ENCODE measurements at regions not wholly inside any gene's neighbourhood (a gene's known extent, or its start where the extent isn't known, plus 50 kb on each side); places are given as distances from the start of the nearest gene placed in this dataset.

DNA sequence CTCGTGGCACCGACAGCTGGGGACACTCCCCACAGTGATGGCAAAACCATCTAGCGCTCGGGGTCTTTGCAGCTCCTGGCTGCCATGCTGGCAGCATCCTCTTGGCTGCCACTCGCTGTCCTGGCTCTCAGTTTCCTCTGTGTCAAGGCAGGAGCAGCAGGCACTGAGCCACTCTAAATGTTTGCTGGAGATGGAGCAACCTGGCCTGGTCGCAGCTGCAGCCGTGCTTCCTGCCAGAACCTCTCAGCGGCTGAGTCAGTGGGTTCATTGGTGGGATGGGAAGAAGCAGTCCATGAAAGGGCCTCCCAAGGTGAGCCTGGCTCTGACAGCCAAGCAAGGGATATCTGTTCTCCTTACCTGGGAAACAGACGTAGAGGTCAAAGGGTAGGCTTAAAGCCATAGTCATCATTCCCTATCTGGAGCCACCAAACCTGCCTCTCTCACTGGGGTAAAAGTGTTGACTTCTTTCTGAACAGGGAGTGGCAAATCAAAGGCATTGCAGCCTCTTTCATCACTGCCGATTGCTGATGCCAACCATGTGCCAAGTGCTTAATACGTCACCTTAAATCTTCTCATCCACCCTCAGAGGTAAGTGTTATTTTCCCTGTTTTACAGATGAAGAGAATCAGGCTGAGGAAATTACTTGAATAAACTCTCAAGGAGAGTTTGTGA is 304.8 kb upstream of the ZNF462 start:
- no peak for DNase-seq

DNA sequence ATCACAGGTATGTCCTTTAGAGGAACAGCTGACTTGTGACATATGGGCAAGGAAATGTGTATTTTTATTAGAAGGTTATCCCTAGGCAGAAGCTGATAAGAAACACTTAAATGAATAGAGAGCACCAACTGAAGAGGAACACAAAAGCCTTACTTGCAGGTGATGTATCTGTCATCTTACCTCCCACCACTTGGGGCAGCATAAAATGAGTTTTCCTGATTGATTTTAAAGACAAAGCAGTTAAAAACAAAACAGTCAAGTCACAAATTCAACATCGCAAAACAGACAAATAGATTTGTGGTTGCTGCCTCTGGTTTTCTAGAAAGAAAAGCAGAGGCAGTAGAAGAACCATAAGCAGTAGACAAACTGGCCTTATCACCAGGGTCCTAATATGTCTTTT is 302.4 kb upstream of the ZNF462 start:
- no peak for DNase-seq

DNA sequence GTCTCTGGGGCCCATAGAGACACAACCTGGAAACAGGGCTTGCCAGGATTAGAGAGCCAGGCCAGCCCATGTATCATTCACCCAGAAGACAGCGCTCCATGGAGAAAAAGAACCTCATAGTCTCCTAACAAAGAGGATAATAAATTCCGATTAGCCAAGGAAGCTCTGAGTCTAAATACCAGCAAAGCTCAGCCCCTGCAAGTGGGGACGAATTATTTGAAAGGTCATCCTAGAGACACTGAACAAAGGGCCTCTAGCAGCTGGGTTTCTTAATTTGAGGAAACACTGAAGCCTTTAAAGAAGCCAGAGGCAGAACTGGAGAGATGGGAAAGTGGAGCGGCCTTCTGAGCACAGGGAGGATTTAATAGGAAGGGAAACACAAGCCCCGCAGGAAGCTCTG is 287.1 kb upstream of the ZNF462 start:
- DNase-seq = no peak

DNA sequence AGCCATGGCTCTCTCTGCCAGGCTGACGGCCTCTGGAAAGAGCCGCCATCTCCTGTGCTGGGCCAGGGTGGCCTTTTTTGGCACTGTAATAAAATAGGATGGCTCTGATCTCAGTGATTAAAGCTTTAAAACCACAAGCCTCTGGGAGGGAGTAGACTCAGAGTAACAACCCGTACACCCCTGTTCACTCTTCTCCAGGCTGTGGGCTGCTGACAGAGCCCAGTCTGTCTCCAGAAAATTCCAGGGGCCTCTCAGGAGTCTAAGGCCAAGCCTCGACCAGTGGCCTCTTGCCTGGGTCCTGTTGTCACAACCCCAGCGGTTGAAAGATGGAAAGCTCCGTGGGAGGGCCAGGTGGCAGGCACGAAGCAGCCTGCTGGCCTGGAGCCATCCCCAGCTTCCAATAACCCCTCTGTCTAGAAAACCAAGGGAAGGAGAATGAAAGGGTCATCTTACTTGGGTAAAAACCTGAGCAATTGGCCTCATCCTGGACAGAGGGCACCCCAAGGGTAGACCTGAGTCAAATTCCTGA is 286.7 kb upstream of the ZNF462 start:
- no peak for DNase-seq

DNA sequence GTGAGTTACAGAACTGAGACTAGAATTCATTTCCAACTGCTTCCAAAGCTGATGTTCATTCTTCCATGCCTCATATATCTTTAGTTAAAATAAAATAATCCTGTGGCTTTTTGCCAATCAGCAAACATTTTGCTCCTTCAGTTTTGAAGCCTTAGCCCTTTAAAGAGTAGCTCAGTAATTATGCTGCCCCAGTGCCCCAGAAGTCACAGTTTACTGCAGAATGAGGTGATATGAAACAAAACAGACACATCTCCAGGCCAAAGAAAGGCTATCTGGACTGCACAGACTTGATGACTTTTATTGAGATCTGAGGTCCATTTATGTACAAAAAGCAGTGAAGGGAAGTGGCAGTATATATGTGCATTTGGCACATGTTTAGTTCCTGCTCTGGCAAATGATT is 285.8 kb upstream of the ZNF462 start:
- DNase-seq = no peak

DNA sequence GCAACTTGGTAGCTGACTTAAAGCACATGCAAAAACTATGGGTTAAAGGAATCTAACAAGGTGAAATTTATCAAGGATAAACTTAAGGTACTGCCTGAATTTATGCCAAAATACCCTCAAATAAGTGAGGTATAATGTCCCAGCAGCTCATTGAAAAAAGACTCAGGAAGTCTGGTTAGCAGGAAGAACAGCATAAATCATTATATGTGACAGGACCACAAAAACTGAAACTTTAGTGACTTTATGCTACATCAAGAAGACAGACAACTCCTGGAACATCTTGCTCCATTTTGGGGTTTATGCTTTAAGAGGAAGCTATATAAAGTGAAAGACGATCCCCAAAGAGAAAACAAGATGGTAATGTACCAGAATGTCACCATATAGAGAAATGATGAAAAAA is 282.4 kb upstream of the ZNF462 start:
- no peak for DNase-seq

DNA sequence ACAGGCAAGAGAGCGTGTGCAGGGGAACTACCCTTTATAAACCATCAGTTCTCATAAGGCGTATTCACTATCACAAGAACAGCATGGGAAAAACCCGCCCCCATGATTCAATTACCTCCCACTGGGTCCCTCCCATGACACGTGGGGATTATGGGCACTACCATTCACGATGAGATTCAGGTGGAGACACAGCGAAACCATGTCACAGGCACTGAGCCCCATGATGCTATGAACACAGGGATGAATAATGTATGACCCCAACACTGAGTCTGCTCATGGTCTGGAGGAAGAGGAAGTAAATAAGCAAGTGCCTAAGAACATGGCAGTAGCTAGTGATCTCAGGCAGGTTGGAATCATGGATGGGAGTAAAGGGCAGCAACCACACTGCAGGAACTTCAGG is 281.0 kb upstream of the ZNF462 start:
- DNase-seq = no peak

DNA sequence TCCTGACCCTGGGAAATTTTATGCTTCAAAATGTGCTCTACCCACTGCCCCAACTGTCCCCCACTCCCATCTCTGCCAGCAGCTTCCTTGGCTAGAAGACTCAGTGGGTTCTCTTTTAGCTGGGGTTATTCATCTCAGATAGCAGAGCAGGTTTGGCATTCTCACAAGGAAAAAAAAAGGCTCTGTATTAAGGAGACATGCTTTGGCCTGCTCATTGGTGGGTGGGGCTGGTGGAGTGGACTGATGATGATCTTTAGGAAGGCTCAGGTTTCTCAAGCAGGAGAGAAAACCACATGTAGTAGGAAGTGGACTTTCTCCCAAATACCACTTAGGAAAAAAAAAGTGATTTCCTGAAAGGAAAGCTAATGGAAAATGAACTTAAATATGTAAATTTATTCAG is 279.2 kb upstream of the ZNF462 start:
- no peak for DNase-seq

DNA sequence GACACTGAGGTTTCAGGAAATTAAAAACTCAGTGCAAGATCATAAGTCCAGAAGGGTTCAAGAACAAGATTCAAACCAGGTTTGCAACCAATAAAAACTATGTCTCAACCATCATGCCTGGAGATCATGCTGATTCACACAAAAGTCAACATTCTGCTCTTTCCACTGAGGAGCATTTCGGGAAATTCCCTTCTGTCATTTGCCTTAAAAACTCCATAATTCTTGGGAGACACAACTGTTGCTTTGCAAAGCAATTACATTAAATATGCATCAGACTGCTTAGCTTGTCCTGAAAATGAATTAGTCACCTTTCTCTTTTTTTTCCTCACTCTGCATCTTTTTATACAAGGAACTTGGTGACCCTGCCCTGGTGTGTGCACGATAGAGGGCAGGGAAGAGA is 275.9 kb upstream of the ZNF462 start:
- no peak for DNase-seq

DNA sequence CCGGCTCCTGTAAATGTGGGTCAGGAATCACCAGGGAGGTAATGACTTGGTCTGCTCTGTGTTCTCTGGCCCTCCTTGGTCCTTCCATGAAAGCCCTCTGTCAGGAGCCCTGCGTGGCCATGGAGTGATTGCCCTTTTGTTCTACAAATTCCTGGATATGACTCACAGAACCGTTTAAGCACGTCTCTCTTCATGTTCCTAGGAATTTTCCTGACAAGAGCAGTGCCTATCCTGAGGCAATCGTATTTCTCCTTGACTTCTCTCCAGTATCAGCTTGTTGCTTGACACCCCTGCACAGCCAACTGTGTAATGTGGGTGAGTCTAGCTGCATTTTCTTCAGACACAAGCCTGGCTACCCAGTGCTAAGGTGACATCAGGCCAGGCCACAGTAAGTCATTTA is 274.3 kb upstream of the ZNF462 start:
- DNase-seq = no peak

DNA sequence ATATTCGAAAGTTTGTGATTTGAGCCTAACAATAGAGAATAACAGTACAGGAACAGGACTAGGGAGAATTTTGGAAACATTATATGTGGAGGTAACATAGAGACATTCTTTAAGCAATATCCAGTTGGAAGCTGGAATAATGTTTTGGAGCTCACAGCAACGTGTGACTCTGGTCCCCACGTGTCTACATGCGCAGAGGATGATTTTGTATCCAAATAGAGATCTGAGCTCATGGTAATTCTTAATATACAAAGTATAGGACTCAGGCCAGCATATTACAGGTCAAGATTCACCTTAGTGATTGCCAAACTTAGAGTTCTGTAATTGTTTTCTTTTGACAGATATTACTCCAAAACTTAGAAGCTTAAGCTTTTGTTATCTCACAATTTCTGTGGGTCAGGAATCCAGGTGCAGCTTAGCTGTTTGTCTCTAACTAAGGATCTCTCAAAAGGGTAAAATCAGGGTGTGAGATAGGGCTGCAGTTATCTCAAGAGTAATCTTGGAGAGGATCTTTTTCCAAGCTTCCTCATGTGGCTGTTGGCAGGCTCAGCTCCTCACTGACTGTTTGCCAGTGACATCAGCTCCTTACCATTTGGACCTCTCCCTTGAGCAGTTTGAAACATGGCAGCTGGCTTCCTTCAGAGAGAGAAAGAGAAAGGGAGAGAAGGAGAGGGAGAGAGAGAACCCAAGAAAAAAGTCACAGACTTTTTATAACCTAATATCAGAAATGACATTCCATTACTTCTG is 272.0 kb upstream of the ZNF462 start:
- no peak for DNase-seq

DNA sequence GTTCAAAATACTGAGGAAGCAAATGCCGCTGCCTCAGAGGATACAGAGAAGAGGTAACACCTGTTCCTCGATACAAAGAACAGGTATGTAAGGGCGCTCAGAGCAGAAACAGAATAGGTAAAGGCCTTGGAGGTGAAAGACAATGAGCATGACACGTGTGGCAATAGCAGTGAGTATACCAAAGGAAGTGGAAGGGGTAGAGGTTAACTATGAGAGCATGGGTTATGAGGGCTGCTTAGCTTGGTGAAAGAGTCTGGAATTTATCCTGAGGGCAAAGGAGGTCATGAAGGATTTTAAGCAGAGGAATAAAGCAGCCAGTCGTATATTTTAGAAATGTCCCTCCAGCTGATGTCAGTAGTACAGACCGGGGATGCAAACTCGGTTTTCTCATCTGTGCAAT is 269.8 kb upstream of the ZNF462 start:
- DNase-seq = no peak

DNA sequence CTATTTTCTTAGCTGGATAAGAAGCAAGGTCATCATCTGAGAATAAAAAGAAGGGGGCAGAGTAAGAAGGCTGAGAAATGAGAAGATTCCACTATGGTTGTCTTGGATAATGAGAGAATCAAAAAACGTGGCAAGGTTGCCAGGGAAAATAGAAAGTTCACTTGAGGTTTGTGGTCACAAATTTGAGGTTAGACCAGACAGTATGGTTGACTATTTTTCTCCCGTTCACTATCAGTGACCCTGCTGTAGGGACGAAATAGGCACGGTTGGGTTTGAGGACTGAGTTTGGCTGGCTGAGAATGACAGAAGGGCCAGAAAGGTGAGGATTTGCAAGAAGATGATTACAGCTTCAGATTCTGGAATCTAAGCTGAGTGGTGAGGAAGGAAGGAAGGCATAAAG is 266.0 kb upstream of the ZNF462 start:
- no peak for DNase-seq

DNA sequence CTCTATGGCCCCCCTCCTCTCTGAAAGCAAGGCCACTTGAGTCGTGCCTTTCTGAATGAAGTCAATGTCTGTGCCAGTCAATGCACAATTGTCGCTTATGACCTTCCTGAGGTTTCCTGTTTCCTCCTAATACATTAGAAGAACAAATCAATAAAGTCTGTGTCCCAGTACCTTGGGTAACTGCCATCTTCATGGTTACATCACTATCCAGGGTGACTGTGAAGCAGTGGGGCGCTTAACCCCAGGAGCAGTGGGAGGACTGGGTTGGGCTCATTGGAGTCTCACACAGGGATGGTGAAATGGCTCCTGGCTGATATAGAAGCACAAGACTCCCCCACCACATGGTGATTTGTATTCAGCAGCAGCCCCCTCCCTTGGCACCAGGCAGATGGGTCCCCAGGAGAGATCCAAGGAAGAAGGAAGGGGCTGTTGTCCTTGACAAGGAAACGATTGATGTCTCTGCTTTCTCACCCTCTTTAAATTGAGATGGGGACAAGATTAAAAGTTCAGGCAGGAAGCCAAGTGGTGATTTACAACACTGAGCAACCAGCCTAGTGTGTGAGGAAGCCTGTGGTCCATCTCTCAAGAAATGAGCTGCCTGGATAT is 261.9 kb upstream of the ZNF462 start:
- no peak for DNase-seq

DNA sequence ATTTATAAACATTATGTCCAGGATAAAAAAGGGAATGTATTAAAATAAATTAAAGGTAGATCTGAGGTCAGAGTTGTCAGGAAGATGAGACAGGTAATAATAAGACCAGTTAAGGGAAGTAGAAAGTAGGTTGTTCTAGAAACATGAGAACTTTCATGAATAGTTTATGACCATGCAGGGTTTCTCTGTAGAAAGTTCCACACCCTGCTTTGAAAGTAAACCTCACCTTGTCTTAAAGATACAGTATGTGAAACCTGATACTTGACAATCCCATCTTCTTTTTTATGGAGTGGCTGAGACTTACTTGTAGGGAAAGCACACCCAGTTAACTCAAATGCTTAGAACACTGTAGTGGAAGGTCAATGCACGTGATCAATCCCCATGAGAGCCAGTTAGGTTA is 260.6 kb upstream of the ZNF462 start:
- DNase-seq = no peak

DNA sequence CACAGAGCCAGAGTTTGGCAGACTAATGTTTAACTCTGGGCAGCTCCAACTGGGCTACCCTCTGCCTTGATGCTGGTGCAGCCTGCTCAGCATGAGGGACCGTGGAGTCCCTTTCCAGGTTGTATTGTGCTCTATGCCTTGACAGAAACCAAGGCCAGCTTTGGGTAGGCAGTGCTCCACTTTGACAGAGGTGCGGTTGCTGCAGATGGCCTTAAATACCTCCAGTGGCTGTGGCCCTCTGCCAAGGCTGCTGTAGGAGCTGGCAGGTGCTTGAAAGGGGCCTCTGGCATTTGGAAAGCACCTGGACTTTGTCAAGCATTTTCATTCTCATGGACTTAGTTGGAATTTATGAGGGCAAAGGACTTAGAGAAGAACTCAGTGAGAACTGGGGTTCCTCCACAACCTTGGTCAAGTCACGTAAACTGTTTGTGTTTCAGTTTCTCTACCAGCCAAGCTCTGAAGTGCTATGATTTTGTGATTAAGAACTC is 249.7 kb upstream of the ZNF462 start:
- DNase-seq = no peak

DNA sequence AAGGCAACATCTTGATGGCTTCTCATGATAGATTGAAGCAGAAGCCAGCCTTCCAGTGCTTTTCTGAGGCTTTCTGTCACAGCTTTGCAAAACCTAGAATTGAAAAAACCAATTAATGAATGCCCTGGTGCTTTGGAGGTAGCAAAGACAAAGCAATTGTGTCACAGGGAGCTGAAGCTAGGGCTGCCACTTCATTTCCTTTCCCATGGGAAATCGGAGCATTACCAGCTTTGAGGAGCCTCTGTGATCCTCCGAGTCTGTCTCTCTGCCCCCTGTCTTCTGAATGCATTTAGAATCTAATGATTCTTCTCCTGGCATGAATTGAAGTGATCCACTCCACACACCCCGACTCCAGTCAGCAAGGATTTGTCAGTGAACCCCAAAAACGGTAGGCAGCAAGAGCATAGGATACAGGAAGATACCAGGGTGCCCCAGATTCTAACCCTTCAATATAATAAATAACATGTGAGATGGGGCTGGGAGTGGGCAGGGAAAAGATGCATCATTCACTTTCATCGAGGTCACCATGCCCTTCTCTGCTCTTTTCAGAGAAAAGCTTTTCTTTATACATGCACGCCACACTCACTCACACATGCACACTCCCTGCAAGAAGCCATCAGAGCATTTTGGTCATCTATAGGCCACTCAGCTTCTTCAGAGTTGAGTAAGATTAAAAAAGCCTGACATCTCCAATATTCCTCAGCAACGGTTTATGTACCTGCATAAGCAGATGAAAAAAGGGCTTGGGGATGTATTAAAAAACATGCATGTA is 247.7 kb upstream of the ZNF462 start:
- no peak for DNase-seq

DNA sequence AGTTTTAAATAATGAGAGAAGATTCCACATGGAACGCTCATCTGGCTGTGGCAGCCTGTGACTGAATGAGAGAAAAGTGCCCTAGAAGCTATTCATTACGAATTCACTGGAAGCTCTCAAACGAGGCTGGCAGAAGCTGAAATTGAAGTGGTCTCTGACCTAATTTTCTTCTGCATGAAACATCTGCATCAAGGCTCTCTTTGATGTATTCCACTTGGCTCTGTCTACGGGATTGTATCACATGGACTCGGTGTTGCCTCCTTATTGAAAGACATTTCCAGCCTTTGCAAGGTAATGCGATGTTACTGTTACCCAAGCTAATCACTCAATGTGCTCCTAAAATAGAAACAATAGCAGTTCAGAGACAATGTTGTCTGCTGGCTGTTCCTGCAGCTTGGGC is 246.9 kb upstream of the ZNF462 start:
- no peak for DNase-seq

DNA sequence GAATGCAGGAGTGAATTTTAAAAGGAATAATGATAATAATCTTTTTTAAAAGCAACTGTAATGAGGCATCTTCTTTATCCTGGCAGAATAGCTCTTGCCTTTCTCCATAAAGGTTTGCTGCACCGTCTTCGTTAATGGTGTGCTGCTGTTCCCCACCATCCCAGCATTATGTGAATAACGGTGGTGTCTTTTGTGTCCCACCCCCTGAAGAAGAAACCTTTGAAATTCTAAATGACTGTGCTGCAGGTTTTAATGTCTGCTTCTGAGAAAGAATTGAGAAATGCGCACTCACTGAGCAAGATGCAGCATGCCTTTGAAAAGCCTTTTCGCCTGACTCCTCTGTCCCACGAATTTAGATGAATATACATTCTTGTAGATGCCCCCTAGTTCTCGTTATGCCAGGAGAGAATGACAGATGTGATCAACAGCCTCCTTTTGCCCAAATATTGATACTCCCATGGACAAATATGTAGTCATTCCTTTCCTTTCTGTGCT is 246.1 kb upstream of the ZNF462 start:
- DNase-seq = no peak

DNA sequence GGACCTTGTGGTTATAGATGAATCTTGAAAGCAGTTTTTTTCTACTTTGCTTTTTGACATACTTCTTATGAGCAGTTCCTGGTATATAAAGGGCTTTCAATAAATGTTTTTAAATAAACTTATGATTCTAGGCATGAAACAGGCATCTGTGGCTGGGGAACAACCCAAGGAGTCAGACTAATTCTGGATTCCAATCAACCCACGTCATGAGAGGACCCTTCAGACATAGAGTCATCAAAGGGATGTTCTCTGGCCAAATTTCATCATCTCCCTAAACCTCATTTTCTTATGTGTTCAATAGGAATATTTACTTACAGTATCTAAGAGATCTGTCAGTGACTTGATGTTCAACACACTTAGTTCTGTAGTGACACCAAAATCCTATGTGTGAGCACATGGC is 243.8 kb upstream of the ZNF462 start:
- no peak for DNase-seq

DNA sequence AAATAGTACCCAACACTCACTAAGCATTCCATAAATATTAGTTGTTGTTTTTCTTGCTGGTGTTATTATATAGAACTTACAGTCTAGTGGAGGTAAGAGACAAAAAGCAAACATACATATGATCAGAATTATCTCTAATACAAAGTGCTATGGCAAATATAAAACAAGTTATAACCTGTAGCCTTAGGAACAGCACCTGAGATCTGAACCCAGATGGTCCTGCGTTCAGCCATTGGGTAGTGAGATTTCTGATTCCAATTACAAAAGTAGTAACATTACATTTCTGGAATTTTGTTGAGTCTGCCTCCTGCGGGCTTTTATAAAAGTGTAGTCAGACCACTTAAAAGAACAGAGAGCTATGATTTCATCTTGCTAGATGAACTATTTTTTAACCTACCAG is 242.9 kb upstream of the ZNF462 start:
- no peak for DNase-seq

DNA sequence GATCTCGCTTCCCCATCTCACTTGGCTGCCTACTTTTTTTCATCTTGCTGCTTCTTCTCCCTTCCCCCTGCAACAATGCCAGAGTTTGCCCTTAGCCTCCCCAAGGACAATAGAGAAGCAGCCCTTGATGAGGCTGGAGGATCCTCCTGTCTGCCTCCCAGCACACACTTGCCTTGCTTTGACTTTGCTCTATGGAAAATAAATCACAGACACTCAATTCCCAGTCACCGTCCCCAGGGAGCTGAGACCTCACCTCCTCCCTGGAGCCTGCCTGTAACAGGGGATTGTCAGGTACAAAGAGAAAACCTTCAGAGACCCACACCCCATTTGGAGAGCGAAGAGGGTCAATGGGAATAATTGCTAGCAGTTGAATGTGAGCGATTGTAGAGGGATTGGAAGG is 242.1 kb upstream of the ZNF462 start:
- no peak for DNase-seq
